GM23338 (cell line): ENCODE measurements at regions not wholly inside any gene's neighbourhood (a gene's known extent, or its start where the extent isn't known, plus 50 kb on each side); places are given as distances from the start of the nearest gene placed in this dataset.

ENCODE experiments used
- ATAC-seq: fragments of 200-7000 bp; cut with Tn5 transposase; 3 replicates; pipeline ENCODE4 v1.9.1; 2020
- DNase-seq: peaks from one replicate; pipeline ENCODE4 v3.0.0-alpha.2; 2015; ENCODE audit warnings: low spot score
- H2AFZ ChIP-seq: fragments of 200-600 bp; sonication (generic); 2 replicates; pipeline ENCODE4 v1.8.0; 2016; ENCODE audit warnings: antibody characterized with exemption, mild to moderate bottlenecking, moderate library complexity
- H3F3A ChIP-seq: fragments of 200-600 bp; sonication (generic); replicated peaks from 2 replicates; pipeline ENCODE4 v1.8.0; 2017; ENCODE audit warnings: antibody characterized with exemption, mixed run types, low read depth
- H3K27ac ChIP-seq: fragments of 200-600 bp; sonication (generic); 2 replicates; pipeline ENCODE4 v1.6.1; 2016; ENCODE audit warnings: low read depth
- H3K27me3 ChIP-seq: fragments of 200-600 bp; sonication (generic); 2 replicates; pipeline ENCODE4 v1.8.0; 2016; ENCODE audit warnings: mild to moderate bottlenecking, mixed run types, moderate library complexity; ENCODE audit not compliant: insufficient read depth
- H3K36me3 ChIP-seq: fragments of 200-600 bp; sonication (generic); 2 replicates; pipeline ENCODE4 v1.8.0; 2016; ENCODE audit warnings: mild to moderate bottlenecking; ENCODE audit not compliant: insufficient read depth
- H3K4me1 ChIP-seq: fragments of 200-600 bp; sonication (generic); 2 replicates; pipeline ENCODE4 v1.8.0; 2016; ENCODE audit warnings: mild to moderate bottlenecking, moderate library complexity; ENCODE audit not compliant: insufficient read depth
- H3K4me2 ChIP-seq: fragments of 200-600 bp; sonication (generic); 2 replicates; pipeline ENCODE4 v1.7.1; 2017; ENCODE audit warnings: mixed run types
- H3K4me3 ChIP-seq: fragments of 200-600 bp; sonication (generic); 2 replicates; pipeline ENCODE4 v1.6.1; 2016; ENCODE audit warnings: mixed run types
- H3K79me2 ChIP-seq: fragments of 200-600 bp; sonication (generic); replicated peaks from 2 replicates; pipeline ENCODE4 v1.8.0; 2017; ENCODE audit warnings: mild to moderate bottlenecking; ENCODE audit not compliant: insufficient read depth
- H3K9me2 ChIP-seq: fragments of 200-600 bp; sonication (generic); 2 replicates; pipeline ENCODE4 v1.8.0; 2017; ENCODE audit not compliant: insufficient read depth
- H4K20me1 ChIP-seq: fragments of 200-600 bp; sonication (generic); replicated peaks from 2 replicates; pipeline ENCODE4 v1.8.0; 2017; ENCODE audit warnings: mild to moderate bottlenecking; ENCODE audit not compliant: insufficient read depth
- H3K27ac Mint-ChIP-seq: 2 replicates; pipeline ENCODE4 v1.8.0; 2020; ENCODE audit warnings: inconsistent platforms, mild to moderate bottlenecking, moderate library complexity, mixed read lengths
- H3K27me3 Mint-ChIP-seq: 3 replicates; pipeline ENCODE4 v1.8.0; 2022; ENCODE audit warnings: low read depth, mild to moderate bottlenecking, moderate library complexity, mixed read lengths, inconsistent platforms; ENCODE audit not compliant: insufficient read depth, poor library complexity
- H3K36me3 Mint-ChIP-seq: 3 replicates; pipeline ENCODE4 v1.8.0; 2021; ENCODE audit warnings: low read depth, mild to moderate bottlenecking, inconsistent platforms, moderate library complexity, mixed read lengths
- H3K4me1 Mint-ChIP-seq: 3 replicates; pipeline ENCODE4 v1.8.0; 2020; ENCODE audit warnings: mild to moderate bottlenecking, inconsistent platforms, mixed read lengths
- H3K4me3 Mint-ChIP-seq: 3 replicates; pipeline ENCODE4 v1.8.0; 2021; ENCODE audit warnings: moderate library complexity, mild to moderate bottlenecking, inconsistent platforms, mixed read lengths
- H3K9me3 Mint-ChIP-seq: 3 replicates; pipeline ENCODE4 v1.8.0; 2020; ENCODE audit warnings: moderate library complexity, mild to moderate bottlenecking, inconsistent platforms, mixed read lengths
- CREB1 ChIP-seq: fragments of 250-450 bp; sonication (Bioruptor Pico); IDR thresholded peaks from 2 replicates; pipeline ENCODE4 v1.5.0; 2020; ENCODE audit warnings: low read depth, mild to moderate bottlenecking, moderate library complexity
- ETS1 ChIP-seq: IDR thresholded peaks from 2 replicates; pipeline ENCODE4 v1.6.1; 2016; ENCODE audit warnings: antibody characterized with exemption
- EZH2 ChIP-seq: fragments of 200-600 bp; sonication (generic); IDR thresholded peaks from one replicate; pipeline ENCODE4 v1.8.0; 2017; ENCODE audit warnings: antibody characterized with exemption, mild to moderate bottlenecking, low read depth; ENCODE audit not compliant: unreplicated experiment
- EZH2phosphoT487 ChIP-seq: fragments of 200-600 bp; sonication (generic); IDR thresholded peaks from one replicate; pipeline ENCODE4 v1.8.1; 2018; ENCODE audit warnings: antibody characterized with exemption; ENCODE audit not compliant: unreplicated experiment
- JUNB ChIP-seq: IDR thresholded peaks from one replicate; pipeline ENCODE4 v1.6.1; 2016; ENCODE audit warnings: antibody characterized with exemption; ENCODE audit not compliant: unreplicated experiment
- NANOG ChIP-seq: IDR thresholded peaks from 2 replicates; pipeline ENCODE4 v1.6.1; 2016; ENCODE audit warnings: antibody characterized with exemption, borderline replicate concordance
- POLR2AphosphoS5 ChIP-seq: IDR thresholded peaks from 2 replicates; pipeline ENCODE4 v1.6.1; 2016; ENCODE audit warnings: antibody characterized with exemption, low read depth
- STAT1 ChIP-seq: IDR thresholded peaks from one replicate; pipeline ENCODE4 v1.6.1; 2016; ENCODE audit warnings: antibody characterized with exemption; ENCODE audit not compliant: unreplicated experiment
- ZNF114 ChIP-seq: fragments of 250-450 bp; sonication (Bioruptor Pico); IDR thresholded peaks from 2 replicates; pipeline ENCODE4 v1.5.0; 2020; ENCODE audit warnings: mild to moderate bottlenecking, moderate library complexity
- ZNF331 ChIP-seq: fragments of 250-450 bp; sonication (Bioruptor Pico); IDR thresholded peaks from 2 replicates; pipeline ENCODE4 v1.5.0; 2020; ENCODE audit warnings: low read depth, mild to moderate bottlenecking, moderate library complexity
- TF ChIP-seq, protein P1 (sequence below): fragments of 250-450 bp; sonication (Bioruptor Pico); IDR thresholded peaks from 2 replicates; pipeline ENCODE4 v1.5.0; 2020; ENCODE audit warnings: mild to moderate bottlenecking, moderate library complexity
- TF ChIP-seq, protein P2 (sequence below), 2 experiments: fragments of 200-600 bp in 1 of 2; sonication (generic) in 1 of 2; conservative IDR thresholded peaks; 2 replicates each; pipeline versions ENCODE4 v1.5.1 to v1.6.1; 2016 to 2017; ENCODE audit warnings: antibody characterized with exemption in 2 of 2, low read depth in 2 of 2, mild to moderate bottlenecking in 2 of 2, moderate library complexity in 1 of 2
- TF ChIP-seq, protein P3 (sequence below): IDR thresholded peaks from one replicate; pipeline ENCODE4 v1.6.1; 2018; ENCODE audit warnings: antibody characterized with exemption; ENCODE audit not compliant: unreplicated experiment

GRCh38 chr13:97117388-97117910 lies 104.7 kb upstream of the MBNL2 start:
- no peak overlapping the region for H3K27ac Mint-ChIP-seq
- no peak overlapping the region for H3K27ac ChIP-seq
- ATAC-seq = no peak

More at GRCh38 chr13:97117388-97117910, 104.7 kb upstream of the MBNL2 start:
- Histone ChIP-seq H3K4me3 (no peak overlapping the region), H3K4me1 (0 out of 2 replicates have a peak, but pooled peaks cover 3% of the 10 kb centered on the region), H3K27me3 (no peaks in the 10 kb centered on the region), H3K79me2 (no peaks in the 10 kb centered on the region), H3K36me3 (no peaks in the 10 kb centered on the region), H2AFZ (no peak overlapping the region), H3K9me2 (peaks cover 12% of the 10 kb centered on the region), H3F3A (no peaks in the 10 kb centered on the region), H4K20me1 (no peaks in the 10 kb centered on the region), H3K4me2 (no peak overlapping the region)
- Mint-ChIP-seq H3K4me1 (peaks cover 21% of the 10 kb centered on the region), H3K9me3 (0 out of 3 replicates have a peak, but pooled peaks cover 3% of the 10 kb centered on the region), H3K4me3 (no peak overlapping the region), H3K36me3 (no peaks in the 10 kb centered on the region), H3K27me3 (no peaks in the 10 kb centered on the region)
- TF ChIP-seq NANOG (no peak), EZH2phosphoT487 (no peak), ZNF114 (CRISPR knock-in tag) (no peak), STAT1 (no peak), ZNF331 (CRISPR knock-in tag) (no peak), JUNB (no peak), POLR2AphosphoS5 (no peak), EZH2 (no peak), CREB1 (no peak), ETS1 (no peak)
- TF ChIP-seq, protein P1, sequence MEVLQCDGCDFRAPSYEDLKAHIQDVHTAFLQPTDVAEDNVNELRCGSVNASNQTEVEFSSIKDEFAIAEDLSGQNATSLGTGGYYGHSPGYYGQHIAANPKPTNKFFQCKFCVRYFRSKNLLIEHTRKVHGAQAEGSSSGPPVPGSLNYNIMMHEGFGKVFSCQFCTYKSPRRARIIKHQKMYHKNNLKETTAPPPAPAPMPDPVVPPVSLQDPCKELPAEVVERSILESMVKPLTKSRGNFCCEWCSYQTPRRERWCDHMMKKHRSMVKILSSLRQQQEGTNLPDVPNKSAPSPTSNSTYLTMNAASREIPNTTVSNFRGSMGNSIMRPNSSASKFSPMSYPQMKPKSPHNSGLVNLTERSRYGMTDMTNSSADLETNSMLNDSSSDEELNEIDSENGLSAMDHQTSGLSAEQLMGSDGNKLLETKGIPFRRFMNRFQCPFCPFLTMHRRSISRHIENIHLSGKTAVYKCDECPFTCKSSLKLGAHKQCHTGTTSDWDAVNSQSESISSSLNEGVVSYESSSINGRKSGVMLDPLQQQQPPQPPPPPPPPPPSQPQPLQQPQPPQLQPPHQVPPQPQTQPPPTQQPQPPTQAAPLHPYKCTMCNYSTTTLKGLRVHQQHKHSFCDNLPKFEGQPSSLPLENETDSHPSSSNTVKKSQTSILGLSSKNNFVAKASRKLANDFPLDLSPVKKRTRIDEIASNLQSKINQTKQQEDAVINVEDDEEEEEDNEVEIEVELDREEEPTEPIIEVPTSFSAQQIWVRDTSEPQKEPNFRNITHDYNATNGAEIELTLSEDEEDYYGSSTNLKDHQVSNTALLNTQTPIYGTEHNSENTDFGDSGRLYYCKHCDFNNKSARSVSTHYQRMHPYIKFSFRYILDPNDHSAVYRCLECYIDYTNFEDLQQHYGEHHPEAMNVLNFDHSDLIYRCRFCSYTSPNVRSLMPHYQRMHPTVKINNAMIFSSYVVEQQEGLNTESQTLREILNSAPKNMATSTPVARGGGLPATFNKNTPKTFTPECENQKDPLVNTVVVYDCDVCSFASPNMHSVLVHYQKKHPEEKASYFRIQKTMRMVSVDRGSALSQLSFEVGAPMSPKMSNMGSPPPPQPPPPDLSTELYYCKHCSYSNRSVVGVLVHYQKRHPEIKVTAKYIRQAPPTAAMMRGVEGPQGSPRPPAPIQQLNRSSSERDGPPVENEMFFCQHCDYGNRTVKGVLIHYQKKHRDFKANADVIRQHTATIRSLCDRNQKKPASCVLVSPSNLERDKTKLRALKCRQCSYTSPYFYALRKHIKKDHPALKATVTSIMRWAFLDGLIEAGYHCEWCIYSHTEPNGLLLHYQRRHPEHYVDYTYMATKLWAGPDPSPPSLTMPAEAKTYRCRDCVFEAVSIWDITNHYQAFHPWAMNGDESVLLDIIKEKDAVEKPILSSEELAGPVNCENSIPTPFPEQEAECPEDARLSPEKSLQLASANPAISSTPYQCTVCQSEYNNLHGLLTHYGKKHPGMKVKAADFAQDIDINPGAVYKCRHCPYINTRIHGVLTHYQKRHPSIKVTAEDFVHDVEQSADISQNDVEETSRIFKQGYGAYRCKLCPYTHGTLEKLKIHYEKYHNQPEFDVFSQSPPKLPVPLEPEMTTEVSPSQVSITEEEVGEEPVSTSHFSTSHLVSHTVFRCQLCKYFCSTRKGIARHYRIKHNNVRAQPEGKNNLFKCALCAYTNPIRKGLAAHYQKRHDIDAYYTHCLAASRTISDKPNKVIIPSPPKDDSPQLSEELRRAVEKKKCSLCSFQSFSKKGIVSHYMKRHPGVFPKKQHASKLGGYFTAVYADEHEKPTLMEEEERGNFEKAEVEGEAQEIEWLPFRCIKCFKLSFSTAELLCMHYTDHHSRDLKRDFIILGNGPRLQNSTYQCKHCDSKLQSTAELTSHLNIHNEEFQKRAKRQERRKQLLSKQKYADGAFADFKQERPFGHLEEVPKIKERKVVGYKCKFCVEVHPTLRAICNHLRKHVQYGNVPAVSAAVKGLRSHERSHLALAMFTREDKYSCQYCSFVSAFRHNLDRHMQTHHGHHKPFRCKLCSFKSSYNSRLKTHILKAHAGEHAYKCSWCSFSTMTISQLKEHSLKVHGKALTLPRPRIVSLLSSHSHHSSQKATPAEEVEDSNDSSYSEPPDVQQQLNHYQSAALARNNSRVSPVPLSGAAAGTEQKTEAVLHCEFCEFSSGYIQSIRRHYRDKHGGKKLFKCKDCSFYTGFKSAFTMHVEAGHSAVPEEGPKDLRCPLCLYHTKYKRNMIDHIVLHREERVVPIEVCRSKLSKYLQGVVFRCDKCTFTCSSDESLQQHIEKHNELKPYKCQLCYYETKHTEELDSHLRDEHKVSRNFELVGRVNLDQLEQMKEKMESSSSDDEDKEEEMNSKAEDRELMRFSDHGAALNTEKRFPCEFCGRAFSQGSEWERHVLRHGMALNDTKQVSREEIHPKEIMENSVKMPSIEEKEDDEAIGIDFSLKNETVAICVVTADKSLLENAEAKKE = no peak
- TF ChIP-seq, protein P2, sequence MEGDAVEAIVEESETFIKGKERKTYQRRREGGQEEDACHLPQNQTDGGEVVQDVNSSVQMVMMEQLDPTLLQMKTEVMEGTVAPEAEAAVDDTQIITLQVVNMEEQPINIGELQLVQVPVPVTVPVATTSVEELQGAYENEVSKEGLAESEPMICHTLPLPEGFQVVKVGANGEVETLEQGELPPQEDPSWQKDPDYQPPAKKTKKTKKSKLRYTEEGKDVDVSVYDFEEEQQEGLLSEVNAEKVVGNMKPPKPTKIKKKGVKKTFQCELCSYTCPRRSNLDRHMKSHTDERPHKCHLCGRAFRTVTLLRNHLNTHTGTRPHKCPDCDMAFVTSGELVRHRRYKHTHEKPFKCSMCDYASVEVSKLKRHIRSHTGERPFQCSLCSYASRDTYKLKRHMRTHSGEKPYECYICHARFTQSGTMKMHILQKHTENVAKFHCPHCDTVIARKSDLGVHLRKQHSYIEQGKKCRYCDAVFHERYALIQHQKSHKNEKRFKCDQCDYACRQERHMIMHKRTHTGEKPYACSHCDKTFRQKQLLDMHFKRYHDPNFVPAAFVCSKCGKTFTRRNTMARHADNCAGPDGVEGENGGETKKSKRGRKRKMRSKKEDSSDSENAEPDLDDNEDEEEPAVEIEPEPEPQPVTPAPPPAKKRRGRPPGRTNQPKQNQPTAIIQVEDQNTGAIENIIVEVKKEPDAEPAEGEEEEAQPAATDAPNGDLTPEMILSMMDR (conservative IDR thresholded peaks at IDR 0.05; ENCODE audit: low read depth in 2 of 2) = no peak
- TF ChIP-seq, protein P3, sequence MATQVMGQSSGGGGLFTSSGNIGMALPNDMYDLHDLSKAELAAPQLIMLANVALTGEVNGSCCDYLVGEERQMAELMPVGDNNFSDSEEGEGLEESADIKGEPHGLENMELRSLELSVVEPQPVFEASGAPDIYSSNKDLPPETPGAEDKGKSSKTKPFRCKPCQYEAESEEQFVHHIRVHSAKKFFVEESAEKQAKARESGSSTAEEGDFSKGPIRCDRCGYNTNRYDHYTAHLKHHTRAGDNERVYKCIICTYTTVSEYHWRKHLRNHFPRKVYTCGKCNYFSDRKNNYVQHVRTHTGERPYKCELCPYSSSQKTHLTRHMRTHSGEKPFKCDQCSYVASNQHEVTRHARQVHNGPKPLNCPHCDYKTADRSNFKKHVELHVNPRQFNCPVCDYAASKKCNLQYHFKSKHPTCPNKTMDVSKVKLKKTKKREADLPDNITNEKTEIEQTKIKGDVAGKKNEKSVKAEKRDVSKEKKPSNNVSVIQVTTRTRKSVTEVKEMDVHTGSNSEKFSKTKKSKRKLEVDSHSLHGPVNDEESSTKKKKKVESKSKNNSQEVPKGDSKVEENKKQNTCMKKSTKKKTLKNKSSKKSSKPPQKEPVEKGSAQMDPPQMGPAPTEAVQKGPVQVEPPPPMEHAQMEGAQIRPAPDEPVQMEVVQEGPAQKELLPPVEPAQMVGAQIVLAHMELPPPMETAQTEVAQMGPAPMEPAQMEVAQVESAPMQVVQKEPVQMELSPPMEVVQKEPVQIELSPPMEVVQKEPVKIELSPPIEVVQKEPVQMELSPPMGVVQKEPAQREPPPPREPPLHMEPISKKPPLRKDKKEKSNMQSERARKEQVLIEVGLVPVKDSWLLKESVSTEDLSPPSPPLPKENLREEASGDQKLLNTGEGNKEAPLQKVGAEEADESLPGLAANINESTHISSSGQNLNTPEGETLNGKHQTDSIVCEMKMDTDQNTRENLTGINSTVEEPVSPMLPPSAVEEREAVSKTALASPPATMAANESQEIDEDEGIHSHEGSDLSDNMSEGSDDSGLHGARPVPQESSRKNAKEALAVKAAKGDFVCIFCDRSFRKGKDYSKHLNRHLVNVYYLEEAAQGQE = no peak
- DNase-seq = no peak
